ENCODE measurements at regions not wholly inside any gene's neighbourhood (a gene's known extent, or its start where the extent isn't known, plus 50 kb on each side); places are given as distances from the start of the nearest gene placed in this dataset.
A peak's percentile ranks its signal among the peaks of the same experiment; 100 is the strongest.

- no peak for DNase-seq (ENCODE audit: extremely low spot score in 2 of 2)
- intact Hi-C loops (cut with DNase I), result no loop called here
- H3K4me3 ChIP-seq, result peak overlapping the region; percentile 46 to 60
- peak overlapping the region; percentile 22 for H3K27ac ChIP-seq
- H3K36me3 ChIP-seq, result no peaks in the 10 kb centered on the region
- H3K4me1 ChIP-seq, result peaks cover 46% of the 10 kb centered on the region
- no peaks in the 10 kb centered on the region for H3K27me3 ChIP-seq
- no peaks in the 10 kb centered on the region for H3K9me3 ChIP-seq
- peak in 1 of 2 donors; percentile 3 for TF ChIP-seq POLR2AphosphoS5 (IDR thresholded peaks at IDR 0.05; ENCODE audit: insufficient read depth in 1 of 2, low read depth in 1 of 2)
- TF ChIP-seq POLR2A (IDR thresholded peaks at IDR 0.05), result no peak
Measured at GRCh38 chr17:77281904-77282367, 141.2 kb downstream of the SEC14L1 start.

DNA sequence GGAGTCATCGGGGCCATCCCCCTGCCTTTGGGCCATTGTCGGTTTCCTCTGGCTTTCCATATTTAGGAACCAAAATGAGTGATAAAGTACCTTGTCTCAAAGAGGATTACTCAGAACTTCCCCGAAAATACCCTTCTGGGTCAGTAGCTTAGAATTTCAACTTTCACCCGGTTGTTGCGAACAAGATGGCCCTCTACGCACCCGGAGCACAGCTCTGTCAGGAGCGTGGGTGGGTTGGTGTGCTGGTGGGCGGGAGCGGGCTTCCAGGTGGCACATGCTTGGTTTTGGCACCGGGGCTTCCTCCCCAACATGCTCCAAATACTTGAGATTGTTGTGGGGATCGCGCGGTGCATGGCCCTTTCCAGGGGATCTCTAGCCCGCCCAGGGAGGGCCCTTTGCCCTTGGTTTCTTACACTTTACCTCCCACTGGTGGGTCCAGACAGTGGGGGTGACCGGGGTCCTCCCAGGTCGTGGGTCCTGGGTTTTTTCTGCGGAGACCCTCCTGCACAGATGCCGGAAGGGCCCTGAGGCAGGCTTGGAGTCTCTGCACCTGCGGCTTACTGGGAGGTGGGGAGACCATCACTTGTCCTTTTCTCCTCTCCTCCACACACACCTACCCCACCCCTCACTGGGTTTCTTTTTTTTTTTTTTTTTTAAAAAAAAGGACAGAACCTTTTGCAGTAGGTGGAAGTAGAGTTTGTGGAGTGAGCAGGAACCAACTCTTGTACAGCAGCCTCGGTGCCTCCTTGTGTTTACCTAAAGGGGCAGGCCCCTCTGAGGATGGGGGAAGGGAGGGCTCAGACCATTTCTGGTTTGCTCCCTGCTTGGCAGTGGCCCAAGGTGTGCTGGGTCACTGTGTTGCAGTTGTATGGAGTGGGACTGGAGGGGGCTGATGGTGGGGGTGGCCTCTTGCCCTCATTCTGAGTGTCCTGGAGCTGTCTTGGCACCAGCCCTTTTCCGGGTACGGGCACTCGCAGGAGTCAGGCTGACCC, 142.1 kb downstream of the SEC14L1 start:
- Histone ChIP-seq H3K4me1 (peaks cover 55% of the 10 kb centered on the region), H3K4me3 (no peak overlapping the region), H3K36me3 (no peaks in the 10 kb centered on the region), H3K27ac (peak overlapping the region; percentile 1), H3K27me3 (no peaks in the 10 kb centered on the region), H3K9me3 (no peaks in the 10 kb centered on the region)
- intact Hi-C loops (cut with DNase I), result no loop called here
- DNase-seq (ENCODE audit: extremely low spot score in 2 of 2), result no peak
- TF ChIP-seq, protein P1, sequence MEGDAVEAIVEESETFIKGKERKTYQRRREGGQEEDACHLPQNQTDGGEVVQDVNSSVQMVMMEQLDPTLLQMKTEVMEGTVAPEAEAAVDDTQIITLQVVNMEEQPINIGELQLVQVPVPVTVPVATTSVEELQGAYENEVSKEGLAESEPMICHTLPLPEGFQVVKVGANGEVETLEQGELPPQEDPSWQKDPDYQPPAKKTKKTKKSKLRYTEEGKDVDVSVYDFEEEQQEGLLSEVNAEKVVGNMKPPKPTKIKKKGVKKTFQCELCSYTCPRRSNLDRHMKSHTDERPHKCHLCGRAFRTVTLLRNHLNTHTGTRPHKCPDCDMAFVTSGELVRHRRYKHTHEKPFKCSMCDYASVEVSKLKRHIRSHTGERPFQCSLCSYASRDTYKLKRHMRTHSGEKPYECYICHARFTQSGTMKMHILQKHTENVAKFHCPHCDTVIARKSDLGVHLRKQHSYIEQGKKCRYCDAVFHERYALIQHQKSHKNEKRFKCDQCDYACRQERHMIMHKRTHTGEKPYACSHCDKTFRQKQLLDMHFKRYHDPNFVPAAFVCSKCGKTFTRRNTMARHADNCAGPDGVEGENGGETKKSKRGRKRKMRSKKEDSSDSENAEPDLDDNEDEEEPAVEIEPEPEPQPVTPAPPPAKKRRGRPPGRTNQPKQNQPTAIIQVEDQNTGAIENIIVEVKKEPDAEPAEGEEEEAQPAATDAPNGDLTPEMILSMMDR (IDR thresholded peaks at IDR 0.05), result no peak
- TF ChIP-seq POLR2A (IDR thresholded peaks at IDR 0.05) (no peak), POLR2AphosphoS5 (IDR thresholded peaks at IDR 0.05; ENCODE audit: insufficient read depth in 1 of 2, low read depth in 1 of 2) (no peak)

GRCh38 chr17:77284023-77284617, 143.4 kb downstream of the SEC14L1 start:
- DNase-seq (ENCODE audit: extremely low spot score in 2 of 2), result no peak
- Histone ChIP-seq H3K27me3 (no peaks in the 10 kb centered on the region), H3K9me3 (no peaks in the 10 kb centered on the region), H3K36me3 (no peaks in the 10 kb centered on the region), H3K4me1 (peaks cover 65% of the 10 kb centered on the region), H3K27ac (no peak overlapping the region), H3K4me3 (no peak overlapping the region)
- intact Hi-C loops (cut with DNase I), result no loop called here
- no peak for TF ChIP-seq POLR2AphosphoS5 (IDR thresholded peaks at IDR 0.05; ENCODE audit: insufficient read depth in 1 of 2, low read depth in 1 of 2)
- no peak for TF ChIP-seq POLR2A (IDR thresholded peaks at IDR 0.05)
- TF ChIP-seq, protein P1 (IDR thresholded peaks at IDR 0.05), result no peak

DNA sequence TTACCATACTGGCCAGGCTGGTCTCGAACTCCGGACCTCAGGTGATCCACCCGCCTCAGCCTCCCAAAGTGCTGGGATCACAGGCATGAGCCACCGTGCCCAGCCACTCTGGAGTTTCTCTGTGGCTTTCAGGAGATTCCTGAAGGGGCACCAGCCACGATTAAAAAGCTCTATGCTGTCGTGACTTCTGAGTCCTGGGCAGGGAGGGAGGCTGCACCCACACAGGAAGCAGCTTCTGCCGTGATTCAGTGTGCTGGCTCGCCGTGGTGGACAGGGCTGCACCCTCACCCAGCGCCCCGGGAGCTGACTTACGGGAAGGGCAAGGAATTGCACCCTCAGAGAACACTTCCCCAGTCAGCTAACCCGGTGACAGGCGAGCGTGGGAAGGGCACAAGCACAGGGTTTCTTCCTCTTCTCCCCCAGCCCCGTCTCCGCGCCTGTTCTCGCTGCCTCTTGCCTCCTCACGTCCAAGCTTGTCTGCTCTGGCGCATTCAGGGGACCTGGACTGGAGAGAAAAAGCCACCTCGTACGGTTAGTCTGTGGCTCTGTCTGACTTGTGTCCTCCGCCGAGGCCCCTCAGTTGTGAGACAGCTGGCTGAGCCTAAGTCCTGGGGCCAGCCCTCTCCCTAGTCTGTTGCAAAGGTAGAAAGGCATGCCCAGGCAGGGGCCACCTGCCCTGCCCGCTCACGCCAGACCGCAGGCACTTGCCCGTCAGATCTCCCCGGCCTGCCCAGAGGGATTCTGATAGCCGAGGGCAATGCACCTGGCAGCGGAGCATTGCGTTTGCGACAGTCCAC, 145.0 kb downstream of the SEC14L1 start:
- no peak for DNase-seq (ENCODE audit: extremely low spot score in 2 of 2)
- H3K27me3 ChIP-seq, result no peaks in the 10 kb centered on the region
- H3K4me3 ChIP-seq, result peak overlapping the region in 1 of 2 donors; percentile 2
- peak overlapping the region; percentile 77 for H3K27ac ChIP-seq
- no peaks in the 10 kb centered on the region for H3K9me3 ChIP-seq
- TF ChIP-seq POLR2AphosphoS5 (IDR thresholded peaks at IDR 0.05; ENCODE audit: insufficient read depth in 1 of 2, low read depth in 1 of 2) (peak in 1 of 2 donors; percentile 23), POLR2A (IDR thresholded peaks at IDR 0.05) (no peak)
- TF ChIP-seq, protein P1 (IDR thresholded peaks at IDR 0.05), result no peak
- no peaks in the 10 kb centered on the region for H3K36me3 ChIP-seq
- intact Hi-C loops (cut with DNase I), result no loop called here
- H3K4me1 ChIP-seq, result peaks cover 55% of the 10 kb centered on the region

DNA sequence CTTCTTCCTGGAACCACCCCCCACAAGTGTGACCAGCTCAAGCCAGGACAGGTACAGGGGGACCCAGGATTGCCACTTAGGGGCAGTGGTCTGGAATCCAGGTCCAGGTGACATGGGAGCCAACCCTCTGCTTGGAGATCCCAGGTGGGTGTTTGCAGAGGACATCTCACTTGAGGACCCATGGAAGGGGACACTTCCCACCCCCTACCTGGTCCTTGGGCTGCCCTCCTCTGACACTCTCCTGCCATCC, 145.5 kb downstream of the SEC14L1 start:
- Histone ChIP-seq H3K4me1 (peaks cover 54% of the 10 kb centered on the region), H3K27ac (peak overlapping the region; percentile 77)

More for the DNA sequence above, 145.5 kb downstream of the SEC14L1 start:
- intact Hi-C loops (cut with DNase I), result no loop called here
- peak overlapping the region in 1 of 2 donors; percentile 2 for H3K4me3 ChIP-seq
- H3K9me3 ChIP-seq, result no peaks in the 10 kb centered on the region
- no peak for TF ChIP-seq POLR2A (IDR thresholded peaks at IDR 0.05)
- TF ChIP-seq, protein P1 (IDR thresholded peaks at IDR 0.05), result no peak
- no peak for TF ChIP-seq POLR2AphosphoS5 (IDR thresholded peaks at IDR 0.05; ENCODE audit: insufficient read depth in 1 of 2, low read depth in 1 of 2)
- no peaks in the 10 kb centered on the region for H3K36me3 ChIP-seq
- no peaks in the 10 kb centered on the region for H3K27me3 ChIP-seq
- no peak for DNase-seq (ENCODE audit: extremely low spot score in 2 of 2)

All from vagina (tissue), 2 donors.